DOHH2 (cell line): ENCODE measurements at regions not wholly inside any gene's neighbourhood (a gene's known extent, or its start where the extent isn't known, plus 50 kb on each side); places are given as distances from the start of the nearest gene placed in this dataset.
A peak's percentile ranks its signal among the peaks of the same experiment; 100 is the strongest.

Source experiments
- H3F3A ChIP-seq: fragments of 200-600 bp; sonication (generic), shearing (Covaris generic); 2 replicates; pipeline ENCODE4 v1.6.0; 2016; ENCODE audit warnings: antibody characterized with exemption, mild to moderate bottlenecking; ENCODE audit not compliant: control insufficient read depth, insufficient read depth
- H3K27ac ChIP-seq: fragments of 200-600 bp; sonication (generic); 2 replicates; pipeline ENCODE4 v1.5.1; 2014; ENCODE audit warnings: low read depth, mild to moderate bottlenecking, low read length, moderate library complexity
- H3K27me3 ChIP-seq: fragments of 200-600 bp; sonication (generic); 2 replicates; pipeline ENCODE4 v1.6.1; 2014; ENCODE audit warnings: mild to moderate bottlenecking, low read length, mixed read lengths; ENCODE audit not compliant: control insufficient read depth
- H3K36me3 ChIP-seq: fragments of 200-600 bp; sonication (generic); 2 replicates; pipeline ENCODE4 v1.6.1; 2014; ENCODE audit warnings: mild to moderate bottlenecking, low read length, moderate library complexity, mixed read lengths; ENCODE audit not compliant: control insufficient read depth
- H3K4me1 ChIP-seq: fragments of 200-600 bp; sonication (generic); 2 replicates; pipeline ENCODE4 v1.6.1; 2014; ENCODE audit warnings: mild to moderate bottlenecking, low read length, mixed read lengths; ENCODE audit not compliant: control insufficient read depth
- H3K4me2 ChIP-seq: fragments of 200-600 bp; sonication (generic); 2 replicates; pipeline ENCODE4 v1.6.0; 2014; ENCODE audit warnings: mild to moderate bottlenecking, low read length, moderate library complexity
- H3K4me3 ChIP-seq: fragments of 200-600 bp; sonication (generic); 2 replicates; pipeline ENCODE4 v1.5.1; 2014; ENCODE audit warnings: mild to moderate bottlenecking, low read length, mixed read lengths
- H3K79me2 ChIP-seq: fragments of 200-600 bp; sonication (generic); 2 replicates; pipeline ENCODE4 v1.6.1; 2014; ENCODE audit warnings: mild to moderate bottlenecking, low read length, mixed read lengths; ENCODE audit not compliant: control insufficient read depth
- H3K9me2 ChIP-seq: fragments of 200-600 bp; sonication (generic); replicated peaks from 2 replicates; pipeline ENCODE4 v1.6.1; 2014; ENCODE audit warnings: mild to moderate bottlenecking, low read length, mixed read lengths; ENCODE audit not compliant: control insufficient read depth
- H3K9me3 ChIP-seq: fragments of 200-600 bp; sonication (generic); 2 replicates; pipeline ENCODE4 v1.6.1; 2014; ENCODE audit warnings: antibody characterized with exemption, low read length, mixed read lengths; ENCODE audit not compliant: control insufficient read depth, insufficient read depth
- H4K20me1 ChIP-seq: fragments of 200-600 bp; sonication (generic); 2 replicates; pipeline ENCODE4 v1.6.0; 2014; ENCODE audit warnings: low read depth, mild to moderate bottlenecking, antibody characterized with exemption, low read length, moderate library complexity; ENCODE audit not compliant: control insufficient read depth, insufficient read depth
- EZH2phosphoT487 ChIP-seq: fragments of 200-600 bp; sonication (generic); IDR thresholded peaks from 2 replicates; pipeline ENCODE4 v1.6.1; 2017; ENCODE audit warnings: borderline replicate concordance, mild to moderate bottlenecking, antibody characterized with exemption, low read length, moderate library complexity, mixed read lengths
- TF ChIP-seq, protein P1 (sequence below): fragments of 200-600 bp; sonication (generic); IDR thresholded peaks from one replicate; pipeline ENCODE4 v1.5.1; 2014; ENCODE audit warnings: antibody characterized with exemption, mild to moderate bottlenecking, low read depth, low read length; ENCODE audit not compliant: poor library complexity, severe bottlenecking

GRCh38 chr1:173117761-173118160 is 67.0 kb upstream of the TNFSF18 start:
- Histone ChIP-seq H3K27ac (no peak overlapping the region), H3K9me3 (peaks cover 4% of the 10 kb centered on the region; the same call in 1 of the 2 replicates), H3F3A (no peaks in the 10 kb centered on the region), H3K4me1 (peaks cover 46% of the 10 kb centered on the region), H3K36me3 (peaks cover 5% of the 10 kb centered on the region; the same call in 1 of the 2 replicates), H4K20me1 (no peaks in the 10 kb centered on the region), H3K9me2 (no peaks in the 10 kb centered on the region), H3K27me3 (no peaks in the 10 kb centered on the region), H3K4me3 (no peak overlapping the region), H3K79me2 (no peaks in the 10 kb centered on the region), H3K4me2 (peak overlapping the region; percentile 11; the same call in 1 of the 2 replicates)
- TF ChIP-seq, protein P1, sequence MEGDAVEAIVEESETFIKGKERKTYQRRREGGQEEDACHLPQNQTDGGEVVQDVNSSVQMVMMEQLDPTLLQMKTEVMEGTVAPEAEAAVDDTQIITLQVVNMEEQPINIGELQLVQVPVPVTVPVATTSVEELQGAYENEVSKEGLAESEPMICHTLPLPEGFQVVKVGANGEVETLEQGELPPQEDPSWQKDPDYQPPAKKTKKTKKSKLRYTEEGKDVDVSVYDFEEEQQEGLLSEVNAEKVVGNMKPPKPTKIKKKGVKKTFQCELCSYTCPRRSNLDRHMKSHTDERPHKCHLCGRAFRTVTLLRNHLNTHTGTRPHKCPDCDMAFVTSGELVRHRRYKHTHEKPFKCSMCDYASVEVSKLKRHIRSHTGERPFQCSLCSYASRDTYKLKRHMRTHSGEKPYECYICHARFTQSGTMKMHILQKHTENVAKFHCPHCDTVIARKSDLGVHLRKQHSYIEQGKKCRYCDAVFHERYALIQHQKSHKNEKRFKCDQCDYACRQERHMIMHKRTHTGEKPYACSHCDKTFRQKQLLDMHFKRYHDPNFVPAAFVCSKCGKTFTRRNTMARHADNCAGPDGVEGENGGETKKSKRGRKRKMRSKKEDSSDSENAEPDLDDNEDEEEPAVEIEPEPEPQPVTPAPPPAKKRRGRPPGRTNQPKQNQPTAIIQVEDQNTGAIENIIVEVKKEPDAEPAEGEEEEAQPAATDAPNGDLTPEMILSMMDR = no peak
- no peak for TF ChIP-seq EZH2phosphoT487

GRCh38 chr1:173117108-173117633 is 66.4 kb upstream of the TNFSF18 start:
- TF ChIP-seq, protein P1 = no peak
- no peak for TF ChIP-seq EZH2phosphoT487
- no peak overlapping the region; the same call in 1 of the 2 replicates for H3K4me2 ChIP-seq
- peaks cover 5% of the 10 kb centered on the region; the same call in 1 of the 2 replicates for H3K36me3 ChIP-seq
- no peaks in the 10 kb centered on the region for H3K9me2 ChIP-seq
- no peaks in the 10 kb centered on the region for H3K27me3 ChIP-seq
- H3F3A ChIP-seq = no peaks in the 10 kb centered on the region
- H3K9me3 ChIP-seq = peaks cover 4% of the 10 kb centered on the region; the same call in 1 of the 2 replicates
- peaks cover 46% of the 10 kb centered on the region for H3K4me1 ChIP-seq
- no peak overlapping the region for H3K4me3 ChIP-seq
- no peaks in the 10 kb centered on the region for H4K20me1 ChIP-seq
- no peaks in the 10 kb centered on the region for H3K79me2 ChIP-seq
- no peak overlapping the region for H3K27ac ChIP-seq

GRCh38 chr1:173114346-173114745 is 63.6 kb upstream of the TNFSF18 start:
- Histone ChIP-seq H3F3A (0 out of 2 replicates have a peak, but pooled peaks cover 2% of the 10 kb centered on the region), H3K79me2 (no peaks in the 10 kb centered on the region), H3K36me3 (peaks cover 5% of the 10 kb centered on the region; the same call in 1 of the 2 replicates), H4K20me1 (no peaks in the 10 kb centered on the region), H3K4me2 (no peak overlapping the region), H3K27ac (no peak overlapping the region), H3K27me3 (no peaks in the 10 kb centered on the region), H3K9me2 (no peaks in the 10 kb centered on the region), H3K9me3 (peaks cover 8% of the 10 kb centered on the region), H3K4me1 (peaks cover 61% of the 10 kb centered on the region), H3K4me3 (no peak overlapping the region)
- TF ChIP-seq EZH2phosphoT487 = no peak
- TF ChIP-seq, protein P1 = no peak
